Right ventricle myocardium superior (tissue), 1 donor: ENCODE measurements at regions not wholly inside any gene's neighbourhood (a gene's known extent, or its start where the extent isn't known, plus 50 kb on each side); places are given as distances from the start of the nearest gene placed in this dataset.
"Not testable (repeated sequence)": the region's sequence is repeated elsewhere in the genome, so short reads cannot be mapped to it uniquely, and the experiment has no call there.

Experiments
- ATAC-seq: fragments of 200-7000 bp; cut with Tn5 transposase; one replicate; pipeline ENCODE4 v1.9.1; 2020; ENCODE audit warnings: mild to moderate bottlenecking; ENCODE audit not compliant: poor library complexity
- DNase-seq: peaks from one replicate; pipeline ENCODE4 v3.0.0-alpha.2; 2020
- intact Hi-C: fragments of 100-400 bp; cut with DNase I; formaldehyde crosslinking; loops from one replicate; pipeline ENCODE4 v1.11.2; 2022
- donor health status: DM: no; HTN: yes; CAD: no; lungs with severe emphysema.

- intact Hi-C loops: no loop called here
- no peak for DNase-seq
- no peak for ATAC-seq
These were observed 190.4 kb downstream of the PMAIP1 start for GRCh38 chr18:60090170-60090569.

GRCh38 chr18:60082790-60083189 lies 183.0 kb downstream of the PMAIP1 start:
- DNase-seq (no peak), ATAC-seq (no peak)
- intact Hi-C loops: no loop called here

GRCh38 chr18:60082282-60082681 lies 182.5 kb downstream of the PMAIP1 start:
- intact Hi-C loops: no loop called here
- no peak for ATAC-seq
- DNase-seq: no peak

- DNase-seq (no peak), ATAC-seq (no peak)
- intact Hi-C loops: no loop called here
These were observed 175.7 kb downstream of the PMAIP1 start for GRCh38 chr18:60075477-60075876.

- no peak for DNase-seq
- no peak for ATAC-seq
- intact Hi-C loops: no loop called here
These were observed 170.8 kb downstream of the PMAIP1 start for GRCh38 chr18:60070631-60071030.

GRCh38 chr18:60069145-60069544 lies 169.3 kb downstream of the PMAIP1 start:
- intact Hi-C loops: no loop called here
- ATAC-seq: no peak
- no peak for DNase-seq

GRCh38 chr18:60067426-60068210 lies 167.8 kb downstream of the PMAIP1 start:
- no peak for ATAC-seq
- no peak for DNase-seq
- intact Hi-C loops: no loop called here

- intact Hi-C loops: no loop called here
- no peak for ATAC-seq
These were observed 166.6 kb downstream of the PMAIP1 start for GRCh38 chr18:60066219-60066975.

GRCh38 chr18:60064271-60064670 lies 164.5 kb downstream of the PMAIP1 start:
- DNase-seq: no peak
- ATAC-seq: no peak

More at GRCh38 chr18:60066219-60066975, 166.6 kb downstream of the PMAIP1 start:
- DNase-seq: no peak

GRCh38 chr18:60062831-60063230 lies 163.0 kb downstream of the PMAIP1 start:
- DNase-seq, intact Hi-C loops, ATAC-seq: not testable (repeated sequence)

More at GRCh38 chr18:60064271-60064670, 164.5 kb downstream of the PMAIP1 start:
- intact Hi-C loops: no loop called here

- ATAC-seq: no peak
- intact Hi-C loops: no loop called here
- no peak for DNase-seq
These were observed 162.6 kb downstream of the PMAIP1 start for GRCh38 chr18:60062396-60062795.

- DNase-seq: no peak
- intact Hi-C loops: no loop called here
- ATAC-seq: no peak
These were observed 160.8 kb downstream of the PMAIP1 start for GRCh38 chr18:60060578-60060977.

GRCh38 chr18:60060026-60060425 lies 160.2 kb downstream of the PMAIP1 start:
- intact Hi-C loops: no loop called here
- DNase-seq (no peak), ATAC-seq (no peak)

- DNase-seq: no peak
- no peak for ATAC-seq
- intact Hi-C loops: no loop called here
These were observed 159.4 kb downstream of the PMAIP1 start for GRCh38 chr18:60059216-60059615.

- ATAC-seq (no peak), DNase-seq (no peak)
- intact Hi-C loops: no loop called here
These were observed 154.0 kb downstream of the PMAIP1 start for GRCh38 chr18:60053747-60054304.

- no peak for ATAC-seq
- DNase-seq: no peak
- intact Hi-C loops: no loop called here
These were observed 151.0 kb downstream of the PMAIP1 start for GRCh38 chr18:60050821-60051220.

- ATAC-seq: no peak
- intact Hi-C loops: no loop called here
- DNase-seq: no peak
These were observed 149.4 kb downstream of the PMAIP1 start for GRCh38 chr18:60049172-60049571.

GRCh38 chr18:60047556-60047955 lies 147.8 kb downstream of the PMAIP1 start:
- DNase-seq (no peak), ATAC-seq (no peak)
- intact Hi-C loops: no loop called here

GRCh38 chr18:60044290-60045006 lies 144.7 kb downstream of the PMAIP1 start:
- DNase-seq: no peak
- ATAC-seq: no peak
- intact Hi-C loops: no loop called here
